Amygdala (tissue), 56 donors: ENCODE measurements at regions not wholly inside any gene's neighbourhood (a gene's known extent, or its start where the extent isn't known, plus 50 kb on each side); places are given as distances from the start of the nearest gene placed in this dataset.

Experiments
- DNase-seq, 56 donors: peaks; one replicate each; lab custom pipeline; 2025; lab: John Stamatoyannopoulos, UW

DNA sequence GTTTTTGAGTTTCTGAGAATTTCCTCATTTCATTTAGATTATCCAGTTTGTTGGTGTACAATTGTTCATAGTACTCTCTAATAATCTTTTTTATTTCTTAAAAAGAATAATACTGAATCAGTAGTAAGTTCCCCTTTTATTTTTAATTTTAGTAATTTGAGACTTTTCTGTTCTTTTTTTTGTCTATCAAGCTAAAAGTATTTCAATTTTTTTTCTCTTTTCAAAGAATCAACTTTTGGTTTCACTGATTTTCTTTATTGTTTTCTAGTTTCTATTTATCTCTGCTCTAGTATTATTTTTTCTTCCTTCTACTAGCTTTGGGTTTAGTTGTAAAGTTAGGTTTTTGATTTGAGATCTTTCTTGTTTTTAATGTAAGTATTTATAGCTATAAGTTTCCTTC is 60.6 kb upstream of the ARL15 start:
- DNase-seq, result no peak

DNA sequence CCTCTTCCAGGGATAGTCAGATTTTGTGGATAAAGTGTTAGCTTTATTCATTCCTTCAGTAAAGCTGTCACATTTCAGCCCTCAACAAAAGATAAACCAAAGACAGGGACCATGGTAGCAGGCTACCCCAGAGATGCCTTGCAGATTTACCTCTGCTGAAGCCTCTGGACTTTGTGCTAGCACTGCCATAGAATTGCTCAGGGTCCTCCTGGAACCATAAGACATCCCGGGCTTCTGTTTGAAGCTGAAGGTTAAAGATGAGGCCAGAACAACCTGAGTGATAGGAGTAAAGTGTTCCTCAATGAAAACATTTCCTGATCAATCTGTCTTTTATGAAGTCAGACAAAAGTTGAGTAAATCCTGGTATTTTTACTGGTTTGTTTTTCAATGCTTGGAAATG is 57.5 kb upstream of the ARL15 start:
- DNase-seq, result no peak

DNA sequence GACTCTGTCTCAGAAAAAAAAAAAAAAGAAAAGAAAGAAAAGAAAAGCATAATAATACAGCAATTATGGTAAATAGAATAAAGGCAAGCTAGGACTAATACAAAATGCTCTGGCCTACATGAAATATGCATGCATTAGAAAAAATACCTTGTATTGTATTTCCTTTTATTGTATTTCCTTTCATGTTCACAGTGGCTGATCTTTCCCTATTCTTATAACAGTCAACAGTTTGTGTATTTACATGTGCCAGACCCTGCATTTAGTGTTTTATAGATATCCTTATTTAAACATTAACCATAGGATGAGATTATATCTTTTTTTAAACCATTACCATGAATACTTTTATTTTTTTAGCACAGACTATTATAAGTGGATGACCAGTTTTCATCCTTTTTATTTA is 56.3 kb upstream of the ARL15 start:
- DNase-seq, result no peak

DNA sequence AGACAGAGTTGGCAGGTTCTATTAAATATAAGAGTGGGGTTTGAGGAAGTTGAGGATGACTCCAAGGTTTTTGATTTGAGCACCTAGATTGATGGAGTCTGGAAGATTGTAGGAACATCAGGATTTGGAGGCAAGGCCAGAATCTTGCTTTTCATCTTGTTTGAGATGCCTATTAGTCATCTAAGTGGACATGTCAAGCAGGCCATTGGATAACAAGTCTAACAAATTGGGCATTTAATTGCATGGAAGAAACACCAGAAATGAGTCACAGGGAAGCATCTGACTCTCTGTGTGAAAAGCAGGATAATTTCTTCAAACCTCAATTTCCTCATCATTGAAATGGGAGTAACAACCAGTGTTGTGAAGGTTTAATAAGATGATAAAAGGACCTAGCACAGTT is 53.3 kb upstream of the ARL15 start:
- no peak for DNase-seq

DNA sequence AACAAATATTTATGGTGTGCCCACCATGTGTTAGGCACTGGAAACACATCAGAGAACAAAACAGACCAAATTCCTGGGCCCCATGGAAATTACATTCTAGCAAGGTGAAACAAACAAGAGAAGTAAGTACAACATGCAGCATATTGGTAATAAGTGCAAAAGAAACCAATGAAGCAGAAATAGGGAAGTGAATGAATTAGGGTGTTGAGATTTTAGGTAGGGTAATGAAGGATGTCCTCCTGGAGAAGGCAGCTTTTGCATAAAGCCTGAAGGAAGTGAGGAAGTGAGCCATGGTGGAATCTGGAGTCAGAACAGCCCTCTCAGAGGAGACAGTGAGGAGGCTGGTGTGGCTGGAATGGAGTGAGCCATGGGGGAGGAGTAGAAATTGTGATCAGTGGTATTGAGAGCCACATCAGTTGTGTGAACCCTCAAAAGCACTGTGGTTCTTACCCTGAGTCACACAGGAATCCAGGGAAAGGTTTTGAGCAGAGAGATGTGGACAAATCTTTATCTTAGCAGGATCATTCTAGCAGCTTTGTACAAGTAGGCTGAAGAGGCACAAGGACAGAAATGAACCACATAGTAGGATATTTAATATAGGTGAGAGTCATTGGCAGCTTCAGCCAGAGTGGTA is 52.7 kb upstream of the ARL15 start:
- DNase-seq, result no peak

DNA sequence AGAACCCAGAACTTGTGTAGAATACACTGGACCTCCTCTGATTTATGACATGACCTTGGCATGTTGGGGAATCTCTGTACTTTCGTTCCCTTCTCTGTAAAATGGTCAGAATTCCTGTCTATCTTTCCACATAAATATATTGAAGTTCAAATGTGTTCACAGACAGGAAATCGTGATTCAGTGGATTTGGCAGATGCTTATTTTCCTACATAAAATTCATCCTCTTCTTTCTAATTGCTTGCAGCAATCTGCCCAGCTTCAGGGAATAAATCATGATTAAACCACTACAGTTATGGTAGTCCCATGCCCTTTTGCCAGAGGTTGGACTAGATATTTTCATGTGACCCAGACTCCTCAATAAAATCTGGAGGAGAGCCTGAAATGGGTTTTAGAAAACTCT is 52.1 kb upstream of the ARL15 start:
- DNase-seq, result no peak

DNA sequence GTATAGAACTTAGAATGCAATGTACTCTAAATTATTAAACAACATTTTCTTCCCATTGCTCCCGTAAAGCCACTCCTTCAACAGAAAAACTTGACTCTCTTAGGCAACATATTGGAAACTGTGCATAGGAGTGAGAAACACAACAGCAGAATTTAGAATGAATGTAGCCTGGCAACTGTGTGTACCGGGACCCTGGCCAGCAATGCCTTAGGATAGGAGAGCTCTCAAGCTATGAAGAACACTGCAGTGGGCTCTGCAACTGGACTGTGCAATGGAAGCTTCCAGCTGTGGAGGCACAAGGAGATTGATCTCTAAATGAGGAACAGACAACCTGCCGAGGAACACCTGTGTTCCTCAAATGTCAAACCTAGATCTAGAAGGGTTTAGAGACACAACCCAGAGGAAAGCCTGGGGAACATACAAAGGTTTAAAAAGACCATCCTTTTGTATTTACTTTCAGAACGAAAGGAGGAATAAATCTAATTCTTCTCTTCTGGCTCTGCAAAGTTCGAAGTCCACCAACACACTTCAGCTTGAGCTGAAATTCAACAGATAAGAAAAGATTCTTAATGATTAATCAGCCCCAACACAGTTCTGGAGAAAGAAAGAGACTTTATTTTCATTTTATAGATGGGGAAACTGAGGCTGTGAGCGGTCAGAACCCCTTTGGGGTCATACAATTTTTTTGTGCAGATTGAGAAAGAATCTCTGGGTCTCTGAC is 51.5 kb upstream of the ARL15 start:
- DNase-seq, result no peak

DNA sequence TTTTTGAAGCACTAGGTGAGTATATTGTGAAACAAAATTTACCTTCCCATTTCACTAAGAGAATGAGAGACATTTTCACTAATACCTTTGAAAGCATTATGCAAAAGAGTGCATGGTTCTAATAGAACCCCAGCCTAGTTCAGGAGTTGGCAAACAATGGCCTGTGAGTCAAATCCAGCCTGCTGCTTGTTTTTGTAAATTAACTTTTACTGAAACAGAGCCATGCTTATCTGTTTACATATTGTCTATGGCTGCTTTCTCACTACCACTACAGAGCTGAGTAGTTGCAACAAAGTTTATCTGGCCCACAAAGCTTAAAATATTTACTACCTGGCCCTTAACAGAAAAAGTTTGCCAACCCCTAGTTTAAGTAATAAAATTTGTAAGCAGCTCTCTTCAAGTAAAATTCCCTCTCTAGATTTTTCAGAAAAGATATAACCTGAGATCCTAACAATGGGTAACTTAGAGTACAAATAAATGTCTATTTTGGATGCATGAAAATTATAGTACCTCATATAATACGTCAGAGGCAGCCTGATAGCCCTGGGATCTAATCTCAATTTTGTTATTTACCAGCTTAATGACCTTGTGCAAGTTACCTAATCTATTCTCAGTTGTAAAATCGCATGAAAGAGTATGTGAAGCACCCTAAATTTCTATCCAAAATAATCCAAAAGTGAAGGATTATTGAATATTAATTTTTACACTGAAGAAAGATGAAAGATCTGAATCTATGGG is 50.7 kb upstream of the ARL15 start:
- no peak for DNase-seq
